Osteoblast (primary cell): ENCODE measurements at regions not wholly inside any gene's neighbourhood (a gene's known extent, or its start where the extent isn't known, plus 50 kb on each side); places are given as distances from the start of the nearest gene placed in this dataset.
"Not testable (repeated sequence)": the region's sequence is repeated elsewhere in the genome, so short reads cannot be mapped to it uniquely, and the experiment has no call there.

Experiments used
- DNase-seq: peaks from one replicate; pipeline ENCODE4 v3.0.0; 2011; ENCODE audit warnings: low spot score, mixed read lengths; ENCODE audit not compliant: insufficient read length; ENCODE audit errors: missing footprints
- H2AFZ ChIP-seq: 2 replicates; pipeline ENCODE4 v1.6.0; 2011; ENCODE audit warnings: mild to moderate bottlenecking, low read length
- H3K27ac ChIP-seq: 2 replicates; pipeline ENCODE4 v1.5.1; 2011; ENCODE audit warnings: mild to moderate bottlenecking, low read depth, low read length, moderate library complexity
- H3K27me3 ChIP-seq: 2 replicates; pipeline ENCODE4 v1.6.0; 2012; ENCODE audit warnings: mild to moderate bottlenecking, control low read depth, inconsistent platforms, low read length, moderate library complexity; ENCODE audit not compliant: insufficient read depth
- H3K36me3 ChIP-seq: 2 replicates; pipeline ENCODE4 v1.5.1; 2011; ENCODE audit warnings: mild to moderate bottlenecking, low read length, control low read depth, moderate library complexity; ENCODE audit not compliant: insufficient read depth
- H3K4me1 ChIP-seq: 2 replicates; pipeline ENCODE4 v1.5.1; 2011; ENCODE audit warnings: mild to moderate bottlenecking, low read length, control low read depth, moderate library complexity; ENCODE audit not compliant: insufficient read depth
- H3K4me2 ChIP-seq: 2 replicates; pipeline ENCODE4 v1.6.0; 2011; ENCODE audit warnings: mild to moderate bottlenecking, low read length; ENCODE audit not compliant: insufficient read depth
- H3K4me3 ChIP-seq: fragments of 200-600 bp; sonication (generic); 3 replicates; pipeline ENCODE4 v1.5.1; 2012; ENCODE audit warnings: mild to moderate bottlenecking, low read length, inconsistent platforms; ENCODE audit not compliant: insufficient read depth
- H3K79me2 ChIP-seq: 2 replicates; pipeline ENCODE4 v1.6.0; 2012; ENCODE audit warnings: mild to moderate bottlenecking, low read length, control low read depth, inconsistent platforms; ENCODE audit not compliant: insufficient read depth
- H3K9me3 ChIP-seq: 2 replicates; pipeline ENCODE4 v1.5.1; 2011; ENCODE audit warnings: low read depth, low read length, control low read depth
- H4K20me1 ChIP-seq: 2 replicates; pipeline ENCODE4 v1.6.0; 2012; ENCODE audit warnings: mild to moderate bottlenecking, low read length, control low read depth; ENCODE audit not compliant: insufficient read depth
- CTCF ChIP-seq: IDR thresholded peaks from 2 replicates; pipeline ENCODE4 v1.5.1; 2011; ENCODE audit warnings: mild to moderate bottlenecking, low read depth, low read length, moderate library complexity; ENCODE audit errors: extremely low read depth

GRCh38 chr5:102099766-102100331, 196.2 kb downstream of the SLCO4C1 start:
- H3K27me3 ChIP-seq: no peaks in the 10 kb centered on the region
- TF ChIP-seq CTCF: no peak
- H3K36me3 ChIP-seq: no peaks in the 10 kb centered on the region
- H4K20me1 ChIP-seq: no peaks in the 10 kb centered on the region
- H3K9me3 ChIP-seq: peaks cover 4% of the 10 kb centered on the region
- no peaks in the 10 kb centered on the region for H3K79me2 ChIP-seq
- DNase-seq: no peak
- no peak overlapping the region for H3K4me2 ChIP-seq
- no peaks in the 10 kb centered on the region for H3K4me1 ChIP-seq
- no peak overlapping the region for H3K4me3 ChIP-seq
- H2AFZ ChIP-seq: no peak overlapping the region
- no peak overlapping the region for H3K27ac ChIP-seq

GRCh38 chr5:102099083-102099482, 197.0 kb downstream of the SLCO4C1 start:
- not testable (repeated sequence) for DNase-seq, H3K27me3 ChIP-seq, H2AFZ ChIP-seq, H3K9me3 ChIP-seq, H3K27ac ChIP-seq, H3K4me2 ChIP-seq, H3K79me2 ChIP-seq, H3K4me1 ChIP-seq, H3K36me3 ChIP-seq, H3K4me3 ChIP-seq, H4K20me1 ChIP-seq

- H2AFZ ChIP-seq, H3K4me1 ChIP-seq, H4K20me1 ChIP-seq, H3K36me3 ChIP-seq, H3K27me3 ChIP-seq, H3K4me2 ChIP-seq, H3K27ac ChIP-seq, H3K79me2 ChIP-seq, DNase-seq, H3K9me3 ChIP-seq, H3K4me3 ChIP-seq: not testable (repeated sequence)
Measured at GRCh38 chr5:102098606-102099005, 197.5 kb downstream of the SLCO4C1 start.

GRCh38 chr5:102090770-102091169, 205.3 kb downstream of the SLCO4C1 start:
- no peak overlapping the region for H3K4me3 ChIP-seq
- TF ChIP-seq CTCF: no peak
- H3K79me2 ChIP-seq: no peaks in the 10 kb centered on the region
- H3K27me3 ChIP-seq: no peaks in the 10 kb centered on the region
- DNase-seq: no peak
- no peaks in the 10 kb centered on the region for H3K9me3 ChIP-seq
- no peaks in the 10 kb centered on the region for H3K36me3 ChIP-seq
- no peaks in the 10 kb centered on the region for H4K20me1 ChIP-seq
- no peak overlapping the region for H3K4me2 ChIP-seq
- H3K4me1 ChIP-seq: no peaks in the 10 kb centered on the region
- no peak overlapping the region for H2AFZ ChIP-seq
- no peak overlapping the region for H3K27ac ChIP-seq

- Histone ChIP-seq H4K20me1 (no peaks in the 10 kb centered on the region), H3K27me3 (no peaks in the 10 kb centered on the region), H3K4me1 (no peaks in the 10 kb centered on the region), H3K36me3 (no peaks in the 10 kb centered on the region), H3K4me3 (no peak overlapping the region), H3K4me2 (no peak overlapping the region), H3K27ac (no peak overlapping the region), H3K79me2 (no peaks in the 10 kb centered on the region), H2AFZ (no peak overlapping the region), H3K9me3 (no peaks in the 10 kb centered on the region)
- DNase-seq: no peak
- no peak for TF ChIP-seq CTCF
Measured at GRCh38 chr5:102089883-102090282, 206.2 kb downstream of the SLCO4C1 start.
